NCI-H460 (cell line): ENCODE measurements at regions not wholly inside any gene's neighbourhood (a gene's known extent, or its start where the extent isn't known, plus 50 kb on each side); places are given as distances from the start of the nearest gene placed in this dataset.

ENCODE experiments used
- DNase-seq: peaks from one replicate; pipeline ENCODE4 v3.0.0-alpha.2; 2016; ENCODE audit warnings: low read depth; ENCODE audit errors: extremely low read depth

DNA sequence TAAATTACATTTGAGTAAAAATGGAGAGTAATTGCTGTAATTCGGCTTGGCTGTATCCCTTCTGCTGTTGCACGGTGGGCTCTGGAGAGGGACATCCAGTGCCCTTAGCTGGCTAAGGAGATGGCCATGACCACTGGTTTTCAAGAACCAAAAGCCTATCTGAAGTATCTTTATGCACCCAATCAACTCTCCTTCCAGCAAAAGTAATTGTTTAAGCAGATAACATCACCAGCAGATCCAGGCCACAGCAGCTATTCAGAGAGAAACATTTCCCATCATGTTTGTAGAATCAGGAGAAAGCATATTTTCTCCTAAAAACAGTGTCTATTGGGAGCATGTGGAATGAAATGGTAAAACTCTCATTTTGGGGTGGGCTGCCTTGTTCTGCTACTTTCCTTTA lies 514.5 kb upstream of the RGMA start:
- no peak for DNase-seq

DNA sequence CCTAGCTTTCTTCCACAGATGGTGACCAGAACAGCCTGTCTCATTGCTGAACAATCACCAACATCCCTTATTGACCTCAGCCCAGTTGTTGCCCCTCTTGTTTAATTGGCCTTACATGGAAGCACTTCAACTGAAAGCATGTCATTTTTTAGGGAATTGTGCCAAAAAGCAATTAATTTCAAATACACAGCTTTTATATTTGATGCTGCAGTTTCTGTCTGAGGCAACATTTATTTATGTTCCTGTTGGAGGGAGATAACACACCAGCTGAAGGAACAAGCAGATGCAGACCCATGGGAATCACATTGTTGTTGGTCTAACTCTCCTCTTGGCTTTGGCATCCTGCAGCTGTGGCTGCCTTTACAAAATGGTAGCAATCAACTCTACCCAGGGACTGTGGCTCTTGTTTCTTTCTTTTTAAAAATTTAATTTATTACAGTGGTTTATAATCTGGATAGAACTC lies 498.1 kb upstream of the RGMA start:
- no peak for DNase-seq

DNA sequence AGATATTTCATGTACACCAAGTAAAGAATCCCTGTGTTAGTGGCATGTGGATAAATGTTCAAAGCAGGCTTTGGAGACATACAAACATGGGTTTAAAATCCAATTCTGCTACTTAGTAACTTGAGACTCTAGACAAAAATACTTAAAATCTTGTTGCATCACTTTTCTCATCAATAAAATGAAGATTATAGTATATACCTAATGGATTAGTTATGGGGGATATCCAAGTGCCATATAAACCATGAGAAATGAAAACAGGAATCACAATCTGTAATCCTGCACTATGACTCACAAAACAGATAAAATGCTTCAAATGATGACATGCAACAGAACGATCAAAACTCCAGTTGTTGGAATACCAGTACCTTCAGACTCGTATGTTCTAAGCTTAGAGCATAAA lies 496.0 kb upstream of the RGMA start:
- DNase-seq = no peak

DNA sequence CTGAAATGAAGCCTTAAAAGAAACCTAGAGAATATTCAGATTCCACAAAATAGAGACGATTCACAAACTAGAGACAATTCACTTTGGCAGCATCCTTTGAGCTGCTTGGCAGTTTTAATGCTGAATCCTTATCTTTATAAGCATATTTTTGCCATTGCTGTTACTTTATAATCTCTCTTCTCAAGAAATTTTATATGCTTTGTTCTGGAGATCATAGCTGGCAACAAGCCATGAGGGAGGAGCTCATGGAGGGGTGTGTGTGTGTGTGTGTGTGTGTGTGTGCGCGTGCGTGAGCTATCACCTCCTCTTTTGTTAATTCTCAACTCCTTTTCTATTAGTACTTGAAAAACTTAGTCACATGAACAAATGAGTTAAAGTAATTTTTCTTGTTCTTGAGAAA lies 495.0 kb upstream of the RGMA start:
- DNase-seq = no peak

DNA sequence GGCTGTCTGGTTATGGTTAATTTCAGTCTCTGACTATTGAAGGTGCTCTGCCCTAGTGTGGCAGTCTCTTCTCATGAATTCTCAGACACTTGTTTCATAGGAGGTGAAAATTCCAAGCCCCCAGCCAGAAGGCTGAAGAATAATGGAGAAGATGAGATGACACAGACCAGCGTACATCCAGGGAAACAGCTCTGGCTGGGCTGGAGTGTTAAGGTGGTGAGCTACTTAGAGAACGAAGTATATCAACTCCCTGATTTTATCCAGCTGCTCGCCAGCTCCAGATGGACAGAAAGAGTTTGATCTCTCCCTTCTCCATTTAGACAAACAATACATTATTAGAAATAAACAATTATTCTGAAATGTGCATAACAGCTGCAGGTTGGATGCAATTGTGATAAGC lies 494.5 kb upstream of the RGMA start:
- DNase-seq = no peak

DNA sequence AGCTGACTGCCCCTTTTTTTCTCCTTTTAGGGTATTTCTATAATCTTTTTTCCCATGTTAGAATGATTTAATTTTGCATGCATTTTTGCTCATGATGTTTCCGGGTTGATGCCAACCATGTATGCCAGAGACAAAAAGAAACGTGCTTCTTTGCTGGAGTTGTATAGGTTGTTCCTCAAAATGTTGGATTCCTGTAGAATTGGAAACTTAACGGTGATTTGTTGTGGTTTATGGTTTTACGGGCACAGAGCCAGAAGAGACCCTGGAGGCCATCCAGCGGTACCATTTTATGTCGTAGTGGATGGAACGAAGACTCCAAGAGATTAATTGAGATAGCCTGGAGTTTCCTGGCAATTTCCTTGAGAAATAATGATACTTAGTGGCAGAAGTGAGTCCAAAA lies 481.5 kb upstream of the RGMA start:
- no peak for DNase-seq

DNA sequence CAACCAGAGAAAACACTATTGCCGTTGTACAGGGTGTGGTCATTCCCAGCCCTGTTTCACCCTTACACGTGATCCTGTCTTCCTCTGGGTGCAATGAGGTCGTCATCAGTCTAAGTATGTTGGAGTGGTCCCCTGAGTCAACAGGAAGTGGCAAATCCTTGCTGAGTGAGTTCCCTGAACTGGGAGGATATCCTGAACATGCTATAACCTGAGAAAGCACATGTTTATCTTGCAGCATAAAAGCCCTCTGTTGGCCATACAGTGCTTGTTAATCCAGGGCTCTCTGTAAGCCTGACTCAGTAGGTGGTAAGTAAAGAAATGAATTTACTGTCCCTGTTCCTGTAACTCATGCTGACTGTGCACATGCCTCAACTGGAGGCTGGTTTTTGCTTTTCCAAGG lies 477.8 kb upstream of the RGMA start:
- DNase-seq = no peak

DNA sequence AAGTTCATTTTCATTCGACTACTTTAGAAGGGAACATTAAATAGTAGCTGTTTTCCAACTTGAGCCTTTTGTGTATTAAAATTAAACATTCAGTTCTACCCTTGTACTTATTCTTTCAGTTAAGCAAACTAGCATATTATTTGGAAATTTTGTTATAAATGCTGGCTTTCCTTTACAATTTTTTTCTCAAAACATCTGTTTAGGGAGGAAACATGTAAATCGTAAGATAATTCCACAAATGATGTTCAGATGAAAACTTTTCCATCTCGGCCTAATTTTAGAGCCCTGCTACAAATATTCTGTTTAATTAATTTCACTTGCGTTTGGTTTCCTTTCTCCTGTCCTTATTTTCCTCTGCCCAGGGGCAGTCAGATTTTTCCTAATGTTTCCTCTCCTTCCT lies 476.2 kb upstream of the RGMA start:
- no peak for DNase-seq

DNA sequence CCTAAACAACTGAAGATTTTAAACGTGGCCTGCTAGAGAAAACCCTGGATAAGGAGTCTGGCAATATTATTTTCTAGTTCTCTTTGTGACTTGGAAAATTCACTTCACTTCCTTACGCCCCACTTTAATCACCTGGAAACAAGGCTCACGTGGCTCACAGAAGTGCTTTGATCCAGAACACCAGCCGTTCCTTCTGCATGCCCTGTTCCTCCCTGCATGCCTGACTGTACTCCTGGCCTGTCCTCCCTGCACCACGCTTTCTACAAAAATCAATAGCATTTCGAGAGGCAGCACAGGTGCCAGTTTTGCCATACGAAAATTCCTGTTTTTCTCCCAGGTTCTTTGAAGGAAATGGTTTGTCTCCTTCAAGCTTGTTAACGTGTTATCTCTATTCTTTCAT lies 474.2 kb upstream of the RGMA start:
- DNase-seq = no peak

DNA sequence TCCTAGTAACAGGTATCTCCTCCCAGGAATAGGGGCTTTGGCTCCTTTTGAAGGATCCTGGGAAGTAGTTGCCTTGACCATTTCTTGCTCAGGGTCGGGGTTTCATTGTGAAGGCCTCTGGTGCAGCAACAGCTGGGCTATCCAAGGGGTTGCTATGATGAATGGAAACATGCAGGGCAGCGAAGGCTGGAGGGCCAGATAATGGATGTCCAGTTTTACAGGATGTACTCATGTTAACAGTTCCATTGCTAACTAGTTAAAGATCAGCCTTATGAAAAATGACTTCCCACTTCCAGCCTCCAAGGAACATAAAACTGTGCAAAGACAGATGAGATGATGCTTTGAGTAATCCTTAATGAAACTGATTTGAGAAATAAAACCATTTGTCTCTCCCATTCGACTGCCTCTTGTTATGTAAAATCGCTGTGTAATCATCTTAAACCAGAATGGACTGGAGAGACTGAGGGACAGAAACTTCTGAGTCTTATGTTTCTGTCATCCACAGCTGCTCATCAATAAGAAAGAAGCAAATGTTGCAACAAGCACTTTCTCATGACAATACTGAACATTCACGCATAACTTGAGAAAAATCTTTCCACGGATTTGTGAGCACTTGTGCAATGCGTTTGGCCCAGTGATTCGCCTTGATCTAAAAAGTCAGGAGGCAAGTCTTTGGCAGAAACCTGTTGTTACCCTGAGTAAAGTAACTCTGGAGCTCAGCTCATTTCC lies 473.5 kb upstream of the RGMA start:
- no peak for DNase-seq

DNA sequence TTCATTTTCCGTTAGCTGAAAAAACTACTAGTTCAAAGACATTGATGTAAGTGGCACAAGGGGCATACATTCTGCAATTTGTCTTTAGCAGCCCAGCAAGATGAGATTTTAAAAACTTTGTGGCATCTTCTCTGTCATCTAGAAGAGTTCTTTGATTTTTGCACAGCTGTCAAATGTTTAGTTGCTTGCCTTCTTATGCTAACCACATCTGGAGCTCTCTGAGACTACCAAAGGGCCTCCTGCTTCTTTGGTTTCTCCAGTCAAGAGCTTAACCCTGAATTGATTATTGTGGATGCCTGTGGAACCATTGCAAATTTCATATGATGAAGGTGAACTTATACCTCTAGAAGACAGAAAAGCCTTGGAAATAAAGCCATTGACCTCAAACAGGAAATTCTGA lies 468.7 kb upstream of the RGMA start:
- DNase-seq = no peak

DNA sequence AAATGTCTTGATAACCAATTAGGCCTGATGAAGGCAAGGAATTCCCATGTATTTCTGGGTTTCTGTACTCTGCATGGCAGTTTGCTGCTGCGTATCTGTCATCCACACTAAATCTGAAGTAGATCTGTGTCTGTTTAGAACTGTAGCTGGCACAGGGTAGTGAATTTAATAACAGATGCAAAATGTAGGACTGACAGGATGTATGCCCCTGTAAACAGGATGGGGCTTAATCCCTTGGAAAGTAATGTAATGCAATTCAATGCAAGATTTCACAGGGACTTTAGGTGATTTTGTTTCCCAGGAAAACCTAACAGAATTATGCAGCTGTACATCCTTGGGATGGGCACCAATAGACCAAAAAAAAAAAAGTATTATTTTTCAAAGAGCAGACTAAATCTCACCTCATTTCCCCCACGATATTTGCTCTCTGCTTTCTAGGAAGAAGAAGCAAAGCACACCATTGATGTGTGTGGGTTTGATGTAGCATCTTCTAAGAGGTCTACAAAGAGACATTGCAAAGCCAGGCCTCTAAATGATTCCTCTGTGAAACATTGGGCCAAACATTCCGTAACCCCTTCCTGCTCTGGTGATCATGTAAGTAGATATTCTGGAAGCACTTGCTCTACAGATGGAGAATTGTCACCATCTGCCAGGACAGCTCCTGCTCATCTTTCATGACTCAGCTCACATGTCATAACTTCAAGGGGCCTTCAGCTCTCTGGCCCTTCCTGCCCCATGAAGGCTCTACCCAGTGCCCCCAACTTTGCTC lies 464.3 kb upstream of the RGMA start:
- DNase-seq = no peak

DNA sequence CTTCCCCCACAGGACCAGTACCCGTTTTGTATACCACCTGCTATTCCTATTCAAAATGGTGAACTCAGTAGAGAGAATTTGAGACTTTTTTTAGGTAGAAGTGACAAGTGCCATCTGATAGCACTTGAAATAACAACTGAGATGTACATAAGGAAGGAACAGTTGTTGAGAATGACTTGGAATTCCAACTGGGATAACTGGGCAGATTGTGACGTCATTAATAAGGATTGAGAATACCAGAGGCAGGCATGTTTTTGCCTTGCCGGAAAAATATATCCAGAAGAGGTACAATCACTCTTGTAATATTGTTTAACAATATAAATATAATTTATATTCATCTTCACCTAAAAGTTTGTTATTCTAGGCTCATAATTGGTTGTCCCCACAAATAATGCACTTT lies 454.1 kb upstream of the RGMA start:
- DNase-seq = no peak

DNA sequence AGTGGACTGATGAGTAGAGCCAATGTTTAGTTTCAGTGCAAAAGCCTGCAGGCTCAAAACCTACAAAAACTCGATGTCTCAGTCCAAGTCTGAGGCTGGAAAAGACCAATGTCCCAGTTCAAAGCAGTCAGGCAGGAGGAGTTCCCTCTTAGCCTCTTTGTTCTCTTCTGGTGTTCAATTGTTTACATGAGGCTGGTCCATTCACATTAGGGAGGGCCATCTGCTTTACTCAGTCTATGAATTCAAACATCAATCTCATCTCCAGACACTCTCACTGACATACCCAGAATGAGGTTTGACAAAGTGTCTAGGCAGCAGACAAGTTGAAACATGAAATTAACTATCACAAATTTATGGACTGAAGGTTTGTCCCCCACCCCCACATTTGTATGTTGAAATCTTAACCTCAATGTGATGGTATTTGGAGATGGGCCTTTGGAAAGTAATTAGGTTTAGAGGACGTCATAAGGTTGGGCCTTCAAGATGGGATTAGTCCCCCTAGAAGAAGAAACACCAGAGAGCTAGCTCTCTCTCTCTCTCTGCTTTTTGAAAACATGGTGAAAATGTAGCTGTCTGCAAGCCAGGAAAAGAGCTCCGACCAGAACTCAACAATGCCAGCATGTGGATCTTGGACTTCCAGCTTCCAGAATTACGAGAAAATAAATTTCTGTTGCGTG lies 438.5 kb upstream of the RGMA start:
- DNase-seq = no peak

DNA sequence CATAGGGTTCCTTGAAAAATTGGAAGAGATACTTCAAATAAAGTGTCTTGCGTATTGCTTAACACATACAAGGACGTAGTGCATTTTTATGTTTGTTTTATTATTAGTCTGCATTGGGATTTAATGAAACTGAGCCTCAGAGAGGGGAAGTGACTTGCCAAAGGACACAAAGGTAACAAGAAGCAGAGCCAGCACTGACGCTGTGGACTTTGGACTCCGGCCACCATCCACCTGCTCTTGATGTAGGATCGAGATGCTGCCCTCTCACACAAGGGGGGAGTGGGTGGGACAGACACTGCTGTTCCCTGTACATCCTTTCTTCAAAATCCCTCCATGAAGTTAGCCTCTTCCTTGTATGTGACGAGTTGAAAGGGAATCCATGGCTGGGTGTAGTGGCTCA lies 435.4 kb upstream of the RGMA start:
- DNase-seq = no peak

DNA sequence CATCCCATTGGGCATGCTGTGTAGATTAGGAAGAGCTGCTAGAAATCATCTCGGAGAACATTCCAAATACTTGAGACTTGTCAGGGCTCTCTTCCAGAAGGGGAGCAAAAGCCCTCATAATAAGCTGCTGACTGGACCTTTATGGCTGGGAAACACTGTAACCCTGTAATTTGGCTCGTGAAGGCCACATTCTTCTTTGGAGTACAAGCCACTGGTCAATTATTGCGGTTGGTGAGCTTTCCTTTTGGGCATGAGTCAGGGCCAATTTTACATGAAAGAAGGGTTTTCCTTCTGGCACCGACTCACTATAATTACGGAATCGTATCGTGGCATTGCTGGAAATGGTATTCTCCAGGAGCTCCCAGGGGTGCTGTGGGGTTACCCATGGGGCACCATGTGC lies 434.5 kb upstream of the RGMA start:
- DNase-seq = no peak

DNA sequence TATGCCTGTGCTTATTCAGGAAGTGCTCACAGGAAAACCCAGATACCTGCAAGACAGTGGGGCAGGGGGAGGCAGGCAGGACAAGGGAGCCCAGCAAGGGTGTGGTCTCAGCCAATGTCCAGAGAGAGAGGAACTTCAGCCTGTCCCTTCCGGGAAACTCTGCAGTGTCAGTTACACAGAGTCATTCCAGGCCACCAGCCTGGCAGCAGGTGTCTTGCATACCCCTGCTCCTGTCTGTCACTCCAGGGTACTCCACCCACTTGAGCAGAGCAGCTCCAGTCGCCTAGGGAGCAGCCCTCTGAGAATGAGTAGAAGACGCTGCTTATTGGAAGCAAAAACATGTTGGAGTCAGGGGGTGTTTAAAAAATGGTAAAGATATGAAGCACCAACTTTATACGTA lies 431.2 kb upstream of the RGMA start:
- DNase-seq = no peak

DNA sequence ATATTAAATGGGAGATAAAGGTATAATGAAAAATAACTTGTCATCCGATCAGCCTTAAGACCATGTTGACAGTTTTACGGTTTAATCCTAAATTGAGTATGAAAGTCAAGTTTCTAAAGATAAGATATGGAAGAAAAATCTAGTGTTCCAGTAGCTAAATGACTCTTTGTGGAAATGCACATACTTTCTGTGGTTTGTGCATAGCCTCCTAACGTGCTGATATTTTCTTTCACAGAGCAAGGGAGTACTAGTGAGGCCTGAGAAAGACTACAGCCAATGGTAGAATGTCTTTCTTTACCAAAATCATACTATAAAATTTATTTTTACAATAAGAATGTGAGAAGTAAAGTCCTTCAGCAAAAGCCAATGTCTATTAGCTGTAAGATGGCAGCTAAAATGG lies 430.6 kb upstream of the RGMA start:
- no peak for DNase-seq

DNA sequence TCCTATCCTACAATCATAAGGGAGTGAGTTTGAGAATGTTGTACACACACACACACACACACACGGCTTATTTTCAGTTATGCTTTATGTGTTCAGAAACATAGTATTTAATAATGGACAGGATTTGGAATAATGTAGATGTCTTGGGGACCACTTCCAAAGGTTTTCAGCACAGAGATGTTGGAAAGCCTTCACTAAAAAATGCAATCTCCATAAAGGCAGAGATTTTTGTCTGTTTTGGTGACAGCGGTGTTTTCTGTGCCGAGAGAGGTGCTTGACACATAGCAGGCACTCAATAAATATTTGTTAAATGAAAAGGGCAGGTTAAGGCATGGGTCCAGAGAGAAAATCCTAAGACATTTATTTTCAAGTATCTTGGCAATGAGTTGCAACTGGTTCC lies 428.2 kb upstream of the RGMA start:
- no peak for DNase-seq

DNA sequence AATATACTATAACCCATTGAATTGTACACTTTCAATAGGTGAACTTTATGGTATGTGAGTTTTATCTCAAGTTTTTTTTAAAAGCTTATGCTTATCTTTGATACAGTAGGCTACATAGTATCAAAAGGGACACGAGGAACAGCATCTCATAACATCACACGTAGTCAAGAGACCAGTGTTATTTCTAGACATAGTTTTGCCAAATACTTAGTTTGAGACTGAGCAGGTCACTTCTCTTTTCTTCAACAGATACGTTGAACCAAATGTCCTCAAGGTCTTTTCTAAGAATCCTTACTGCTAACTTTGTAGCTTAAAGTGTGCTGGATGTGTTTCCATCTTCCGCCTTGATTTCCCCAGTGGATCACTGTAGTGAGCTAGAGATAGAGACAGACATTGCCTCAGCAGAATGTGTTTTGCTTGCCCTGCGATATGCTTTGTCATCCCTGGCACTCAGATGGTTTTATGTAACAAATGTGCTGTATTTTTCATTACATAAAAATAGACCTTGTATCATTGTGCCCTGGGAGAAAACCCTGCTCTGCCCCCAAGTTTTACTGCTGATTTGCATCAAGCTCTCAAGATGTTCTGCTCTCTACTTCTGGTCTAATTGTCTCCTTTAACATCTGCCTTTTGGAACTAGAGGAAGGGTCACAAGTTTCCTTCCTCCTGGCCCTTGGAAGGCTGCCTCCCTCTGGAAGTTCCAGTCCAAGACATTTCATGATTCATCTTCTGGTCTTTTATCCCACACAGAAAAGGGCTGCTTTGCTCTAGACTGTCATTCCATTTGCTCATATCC lies 426.4 kb upstream of the RGMA start:
- no peak for DNase-seq

DNA sequence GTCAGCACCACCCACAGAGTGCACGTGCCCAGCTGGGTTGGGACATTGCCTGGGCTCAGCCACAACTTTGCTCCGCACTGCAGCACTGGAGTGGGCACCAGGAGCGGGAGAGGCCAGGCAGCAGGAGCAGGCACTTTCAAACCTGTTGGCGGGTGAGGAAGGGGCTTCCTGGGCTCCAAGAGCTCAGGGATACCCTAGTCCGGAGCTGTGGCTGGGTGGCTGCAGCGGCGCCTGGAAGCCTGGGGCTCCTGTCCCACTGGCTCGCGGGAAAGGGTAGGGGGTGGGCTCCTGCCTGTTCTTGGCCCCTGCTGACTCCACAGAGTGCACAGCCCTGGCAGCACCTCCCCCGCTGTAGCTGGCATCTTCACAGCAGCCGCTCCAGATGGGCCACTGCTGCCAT lies 417.6 kb upstream of the RGMA start:
- no peak for DNase-seq
